ENCODE measurements at regions not wholly inside any gene's neighbourhood (a gene's known extent, or its start where the extent isn't known, plus 50 kb on each side); places are given as distances from the start of the nearest gene placed in this dataset.

DNA sequence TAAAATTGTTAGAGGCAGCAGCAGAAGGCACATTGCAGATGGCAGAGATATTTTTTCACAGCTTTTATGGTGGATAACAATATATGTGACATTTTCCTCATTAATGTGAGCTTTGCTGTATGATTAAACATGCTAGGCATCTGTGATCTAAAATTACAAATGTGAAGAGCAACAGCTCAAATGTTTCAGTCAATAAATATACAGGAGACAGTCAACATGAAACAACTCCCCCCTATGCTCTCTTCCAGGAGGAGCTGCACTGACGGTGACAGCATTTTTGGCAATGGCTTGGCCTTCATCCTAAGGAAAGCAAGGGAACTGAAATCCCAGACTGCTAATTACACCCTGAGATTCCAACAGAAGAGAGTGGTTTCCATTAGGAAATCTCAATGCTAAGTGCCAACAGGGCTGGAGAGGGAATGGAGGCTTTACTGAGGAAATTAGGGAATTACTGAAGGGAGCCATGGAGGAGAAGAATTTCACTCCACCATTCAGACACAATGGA lies 51.4 kb upstream of the GRB10 start:
- peak; percentile 62 for DNase-seq (ENCODE audit: low spot score)
- in situ Hi-C loops (cut with HindIII; ENCODE audit: low sequenced_read_pairs) = no loop called here

GRCh38 chr7:50832744-50833143 lies 50.0 kb upstream of the GRB10 start:
- no peak for DNase-seq (ENCODE audit: low spot score)
- in situ Hi-C loops (cut with HindIII; ENCODE audit: low sequenced_read_pairs) = no loop called here
